Activated naive CD4-positive, alpha-beta T cell treated with anti-CD3 and anti-CD28 coated beads, Interleukin-2, amount 10 ng/mL, durations not matched to agents 7 days and 5 days (primary cell): ENCODE measurements at regions not wholly inside any gene's neighbourhood (a gene's known extent, or its start where the extent isn't known, plus 50 kb on each side); places are given as distances from the start of the nearest gene placed in this dataset.

Experiments
- CTCF ChIA-PET: fragments of 350-600 bp; sonication (Branson Sonifier 250); formaldehyde crosslinking; loops from one replicate; lab custom pipeline; 2021; ENCODE audit warnings: antibody characterized with exemption; lab: Charles Lee
- DNase-seq: peaks from one replicate; pipeline ENCODE4 v3.0.0-alpha.2; 2020
- H3K27ac Mint-ChIP-seq: one replicate; pipeline ENCODE4 v1.8.0; 2021; ENCODE audit warnings: mild to moderate bottlenecking, moderate library complexity, mixed read lengths
- H3K27me3 Mint-ChIP-seq: one replicate; pipeline ENCODE4 v1.8.0; 2021; ENCODE audit warnings: mild to moderate bottlenecking, mixed read lengths
- H3K36me3 Mint-ChIP-seq: one replicate; pipeline ENCODE4 v1.8.0; 2021; ENCODE audit warnings: mixed read lengths
- H3K4me1 Mint-ChIP-seq: one replicate; pipeline ENCODE4 v1.8.0; 2021; ENCODE audit warnings: mixed read lengths
- H3K4me3 Mint-ChIP-seq: one replicate; pipeline ENCODE4 v1.8.0; 2021; ENCODE audit warnings: mild to moderate bottlenecking, moderate library complexity, mixed read lengths
- H3K9me3 Mint-ChIP-seq: one replicate; pipeline ENCODE4 v1.8.0; 2021; ENCODE audit warnings: mixed read lengths

DNA sequence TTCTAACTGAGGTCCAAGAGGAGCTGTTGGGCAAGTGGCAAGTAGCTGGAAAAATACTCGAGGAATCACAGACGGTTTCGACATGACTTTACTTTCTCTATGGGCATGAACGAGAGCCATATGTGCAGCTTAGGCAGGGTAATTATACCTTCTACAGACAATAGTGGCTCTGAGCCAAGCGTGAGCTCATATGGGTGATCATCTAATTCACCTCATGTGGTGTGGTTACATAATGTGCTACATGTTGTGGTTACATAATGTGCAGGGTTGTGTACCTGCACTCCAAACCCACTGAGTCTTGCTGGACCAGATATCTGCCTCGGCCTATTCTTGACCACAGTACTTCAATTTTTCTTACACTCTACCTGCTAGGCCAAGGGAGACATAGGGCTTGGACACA lies 771.7 kb upstream of the EYS start:
- CTCF ChIA-PET = no interaction called here
- DNase-seq = no peak
- H3K27ac Mint-ChIP-seq = no peak overlapping the region
- H3K4me1 Mint-ChIP-seq = no peaks in the 10 kb centered on the region
- no peaks in the 10 kb centered on the region for H3K27me3 Mint-ChIP-seq
- H3K4me3 Mint-ChIP-seq = no peak overlapping the region
- H3K36me3 Mint-ChIP-seq = no peaks in the 10 kb centered on the region
- H3K9me3 Mint-ChIP-seq = peaks cover 5% of the 10 kb centered on the region

DNA sequence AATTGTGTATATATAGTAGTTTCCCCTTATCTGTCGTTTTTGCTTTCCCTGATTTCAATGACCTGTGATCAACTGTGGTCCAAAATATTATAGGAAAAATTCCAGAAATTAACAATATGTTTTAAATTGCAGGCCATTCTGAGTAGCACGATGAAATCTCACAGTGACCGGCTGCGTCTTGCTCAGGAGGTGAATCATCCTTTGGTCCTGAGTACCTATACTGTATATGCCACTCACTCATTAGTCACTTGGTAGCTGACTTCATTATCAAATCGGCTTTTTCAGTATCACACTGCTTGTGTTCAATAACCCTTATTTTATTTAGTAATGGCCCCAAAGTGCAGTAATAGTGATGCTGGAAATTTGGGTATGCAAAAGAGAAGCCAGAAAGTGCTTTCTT lies 728.3 kb upstream of the EYS start:
- H3K36me3 Mint-ChIP-seq = no peaks in the 10 kb centered on the region
- no peaks in the 10 kb centered on the region for H3K4me1 Mint-ChIP-seq
- H3K9me3 Mint-ChIP-seq = no peaks in the 10 kb centered on the region
- CTCF ChIA-PET = no interaction called here
- no peaks in the 10 kb centered on the region for H3K27me3 Mint-ChIP-seq
- H3K27ac Mint-ChIP-seq = no peak overlapping the region
- no peak overlapping the region for H3K4me3 Mint-ChIP-seq
- DNase-seq = no peak

DNA sequence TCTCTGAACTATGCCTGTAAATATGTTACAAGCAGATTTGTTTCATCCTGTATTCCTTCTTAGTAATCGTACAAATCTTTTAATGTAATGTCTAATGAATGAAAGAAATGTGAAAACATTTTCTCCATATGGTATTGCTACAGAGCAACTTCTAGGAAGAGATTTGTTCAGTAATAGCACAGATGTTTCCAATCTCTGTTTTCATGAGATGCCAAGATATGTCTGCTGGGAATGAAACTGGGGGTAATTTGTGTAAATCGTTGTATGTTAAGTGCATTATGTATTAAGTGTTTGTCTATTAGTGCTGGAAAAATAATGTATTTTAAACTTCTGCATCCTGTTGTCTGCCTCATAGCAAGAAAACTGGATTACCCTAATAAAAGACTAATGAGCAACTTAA lies 722.2 kb upstream of the EYS start:
- H3K9me3 Mint-ChIP-seq = peaks cover 14% of the 10 kb centered on the region
- H3K4me3 Mint-ChIP-seq = no peak overlapping the region
- no peak for DNase-seq
- no peaks in the 10 kb centered on the region for H3K27me3 Mint-ChIP-seq
- CTCF ChIA-PET = no interaction called here
- no peak overlapping the region for H3K27ac Mint-ChIP-seq
- H3K4me1 Mint-ChIP-seq = no peaks in the 10 kb centered on the region
- H3K36me3 Mint-ChIP-seq = no peaks in the 10 kb centered on the region

DNA sequence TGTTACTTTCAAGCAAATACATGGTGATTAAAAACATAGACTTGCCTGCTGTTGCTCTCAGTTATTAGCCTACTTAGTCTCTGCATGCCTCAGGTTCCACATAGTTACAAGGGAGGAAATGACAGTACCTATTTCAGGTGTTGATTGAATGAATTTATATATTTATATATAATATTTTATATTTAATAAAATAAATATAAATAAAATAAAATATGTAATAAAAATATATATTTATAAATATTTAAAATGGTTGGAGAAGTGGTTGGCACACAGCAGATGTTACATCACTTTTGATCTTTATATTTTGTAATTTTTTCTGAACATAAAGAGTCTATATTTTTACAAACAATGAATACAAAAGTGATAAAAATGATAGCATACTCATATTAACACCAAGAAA lies 716.0 kb upstream of the EYS start:
- DNase-seq = no peak
- H3K27ac Mint-ChIP-seq = no peak overlapping the region
- no peak overlapping the region for H3K4me3 Mint-ChIP-seq
- no peaks in the 10 kb centered on the region for H3K4me1 Mint-ChIP-seq
- no peaks in the 10 kb centered on the region for H3K27me3 Mint-ChIP-seq
- CTCF ChIA-PET = no interaction called here
- H3K36me3 Mint-ChIP-seq = no peaks in the 10 kb centered on the region
- H3K9me3 Mint-ChIP-seq = peaks cover 14% of the 10 kb centered on the region

DNA sequence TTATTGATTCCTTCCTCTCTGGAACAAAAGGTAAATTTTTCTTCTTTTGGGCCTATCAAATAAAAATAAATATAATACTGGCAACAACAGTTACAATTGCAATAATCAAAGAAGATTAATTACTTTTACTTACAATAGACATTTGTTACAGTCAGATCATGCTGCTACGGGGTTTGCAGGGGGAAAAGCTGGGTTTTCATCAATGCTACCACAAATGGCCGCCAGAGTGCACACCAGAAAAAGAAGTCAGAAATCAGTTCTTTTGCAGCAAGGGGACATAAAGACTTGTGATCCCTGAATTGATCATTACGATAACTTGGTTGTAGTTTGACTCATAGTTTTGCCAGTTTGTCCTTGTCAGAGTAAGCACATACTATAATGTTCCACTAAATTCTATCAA lies 714.5 kb upstream of the EYS start:
- CTCF ChIA-PET = no interaction called here
- no peak for DNase-seq
- Mint-ChIP-seq H3K4me1 (no peaks in the 10 kb centered on the region), H3K36me3 (no peaks in the 10 kb centered on the region), H3K9me3 (peaks cover 14% of the 10 kb centered on the region), H3K27ac (no peak overlapping the region), H3K27me3 (no peaks in the 10 kb centered on the region), H3K4me3 (no peak overlapping the region)

DNA sequence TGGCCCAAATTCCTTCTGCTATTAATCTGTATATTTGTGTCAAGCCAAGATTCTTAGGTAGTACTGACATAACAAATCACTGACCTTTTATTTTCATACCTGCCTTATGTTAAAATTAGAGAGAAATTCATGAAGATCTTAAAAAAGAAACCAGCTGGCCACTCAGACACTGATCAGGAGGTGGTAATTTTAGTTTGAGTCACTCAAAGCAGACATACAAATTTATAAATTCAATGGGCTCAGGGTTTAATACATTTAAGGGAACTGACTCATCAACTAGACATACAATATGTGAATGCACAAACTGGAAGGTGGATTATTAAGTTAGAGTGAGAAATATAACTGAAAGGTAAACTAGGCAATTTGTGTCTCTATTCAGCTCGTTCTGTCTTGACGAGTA lies 711.9 kb upstream of the EYS start:
- Mint-ChIP-seq H3K9me3 (peaks cover 8% of the 10 kb centered on the region), H3K36me3 (no peaks in the 10 kb centered on the region), H3K27me3 (no peaks in the 10 kb centered on the region), H3K27ac (no peak overlapping the region), H3K4me3 (no peak overlapping the region), H3K4me1 (no peaks in the 10 kb centered on the region)
- CTCF ChIA-PET = no interaction called here
- no peak for DNase-seq

DNA sequence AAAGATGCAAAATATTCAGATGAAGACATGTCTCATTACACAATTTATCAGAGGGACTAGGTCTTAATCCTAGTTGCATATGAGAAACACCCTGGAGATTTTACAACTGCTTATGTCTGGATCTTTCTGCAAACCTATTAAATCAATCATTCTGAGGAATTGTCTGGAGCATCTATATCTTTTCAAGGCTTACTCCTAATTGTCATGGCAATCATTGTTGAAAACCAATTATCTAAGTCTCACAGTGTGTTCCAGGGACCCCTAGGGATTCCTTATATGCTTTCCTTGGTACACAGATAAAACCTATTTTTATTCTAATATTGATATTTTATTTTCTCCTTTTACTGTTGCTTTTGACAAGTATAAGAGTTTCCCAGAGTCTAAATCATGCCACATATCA lies 696.9 kb upstream of the EYS start:
- Mint-ChIP-seq H3K9me3 (no peaks in the 10 kb centered on the region), H3K4me1 (no peaks in the 10 kb centered on the region), H3K36me3 (no peaks in the 10 kb centered on the region), H3K27me3 (no peaks in the 10 kb centered on the region), H3K27ac (no peak overlapping the region), H3K4me3 (no peak overlapping the region)
- CTCF ChIA-PET = no interaction called here
- DNase-seq = no peak

DNA sequence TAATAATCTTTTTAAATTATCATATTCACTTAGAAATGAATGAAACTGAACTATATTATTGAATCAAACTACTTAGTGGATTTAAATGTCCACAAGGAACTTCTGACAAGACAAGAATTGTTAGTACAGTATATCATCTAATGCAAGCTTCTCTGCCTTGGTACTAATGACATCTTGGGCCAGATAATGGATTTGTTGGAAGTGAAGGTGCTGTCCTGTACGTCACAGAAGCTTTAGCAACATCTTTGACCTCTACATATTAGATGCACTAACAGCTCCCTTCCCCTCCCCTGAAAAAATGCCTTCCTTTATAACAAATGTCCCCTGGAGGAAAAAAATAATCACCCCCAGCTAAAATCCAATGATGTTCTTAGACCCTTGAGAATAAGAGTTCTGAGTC lies 695.8 kb upstream of the EYS start:
- CTCF ChIA-PET = interaction anchor here (1.4 kb wide), 1 partner anchor 8 kb away, joined by 3 read pairs; no protein-coding TSS in a partner anchor
- Mint-ChIP-seq H3K36me3 (no peaks in the 10 kb centered on the region), H3K27ac (no peak overlapping the region), H3K27me3 (no peaks in the 10 kb centered on the region), H3K9me3 (no peaks in the 10 kb centered on the region), H3K4me1 (no peaks in the 10 kb centered on the region), H3K4me3 (no peak overlapping the region)
- no peak for DNase-seq

DNA sequence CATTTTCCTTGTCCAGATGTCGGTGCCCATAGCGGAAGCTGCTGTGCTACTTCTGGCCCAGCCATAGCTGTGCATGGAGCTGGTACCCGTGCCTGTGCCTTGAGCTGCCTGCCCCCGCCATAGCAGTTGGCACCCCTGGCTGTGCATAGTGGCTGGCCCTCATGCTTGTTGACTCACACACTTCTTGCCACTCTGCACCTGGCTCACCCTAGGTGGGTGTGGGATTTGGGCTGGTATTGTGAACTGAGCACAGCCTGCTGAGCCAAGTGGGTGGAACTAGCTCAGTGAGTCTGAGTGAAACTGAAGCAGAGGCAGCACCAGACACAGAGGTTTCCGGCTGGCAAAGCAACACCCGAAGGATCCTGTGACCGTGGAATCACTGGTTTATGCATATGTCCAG lies 689.5 kb upstream of the EYS start:
- Mint-ChIP-seq H3K27ac (no peak overlapping the region), H3K4me1 (no peaks in the 10 kb centered on the region), H3K36me3 (no peaks in the 10 kb centered on the region), H3K4me3 (no peak overlapping the region), H3K9me3 (peaks cover 5% of the 10 kb centered on the region), H3K27me3 (no peaks in the 10 kb centered on the region)
- CTCF ChIA-PET = no interaction called here
- DNase-seq = no peak

DNA sequence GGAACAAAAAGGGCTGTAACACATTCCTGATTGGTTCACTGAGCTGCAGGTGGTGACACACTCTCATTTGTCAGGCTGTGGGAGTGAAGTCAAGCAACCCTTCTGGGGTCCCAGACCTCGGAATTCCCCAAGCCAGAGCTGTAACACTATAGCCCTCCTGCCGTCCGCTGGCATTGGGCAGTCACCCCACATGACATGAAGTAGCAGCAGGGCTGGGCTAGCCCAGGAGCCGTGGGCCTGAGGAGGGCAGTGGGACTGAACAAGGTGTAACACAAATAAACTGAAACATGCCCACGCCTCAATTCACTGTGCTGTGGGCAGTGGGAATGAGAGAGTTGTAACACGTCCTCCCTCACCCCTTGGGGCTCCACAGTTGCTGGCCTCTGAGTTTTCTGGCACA lies 689.1 kb upstream of the EYS start:
- Mint-ChIP-seq H3K9me3 (peaks cover 5% of the 10 kb centered on the region), H3K27me3 (no peaks in the 10 kb centered on the region), H3K36me3 (no peaks in the 10 kb centered on the region), H3K27ac (no peak overlapping the region), H3K4me3 (no peak overlapping the region), H3K4me1 (no peaks in the 10 kb centered on the region)
- no peak for DNase-seq
- CTCF ChIA-PET = no interaction called here

DNA sequence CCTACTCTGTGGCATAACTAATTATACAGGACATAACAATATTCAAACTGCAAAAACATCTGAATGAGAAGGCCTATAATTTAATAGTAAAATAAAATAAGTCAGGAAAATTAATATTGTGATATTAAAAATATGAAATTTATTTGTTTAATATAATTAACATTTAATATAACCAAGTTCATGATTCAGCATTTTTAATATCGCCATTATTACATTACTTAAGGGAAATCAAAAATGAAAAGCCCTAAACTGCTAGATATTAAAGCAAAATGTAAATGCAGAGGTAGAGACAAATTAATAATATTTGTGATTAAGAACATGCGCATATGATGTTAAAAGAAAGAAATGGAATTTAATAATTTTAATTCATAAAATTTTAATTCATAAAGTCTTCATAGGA lies 683.4 kb upstream of the EYS start:
- H3K4me1 Mint-ChIP-seq = no peaks in the 10 kb centered on the region
- no peak overlapping the region for H3K27ac Mint-ChIP-seq
- no peaks in the 10 kb centered on the region for H3K36me3 Mint-ChIP-seq
- H3K9me3 Mint-ChIP-seq = peaks cover 5% of the 10 kb centered on the region
- H3K27me3 Mint-ChIP-seq = no peaks in the 10 kb centered on the region
- no peak for DNase-seq
- H3K4me3 Mint-ChIP-seq = no peak overlapping the region
- CTCF ChIA-PET = no interaction called here

DNA sequence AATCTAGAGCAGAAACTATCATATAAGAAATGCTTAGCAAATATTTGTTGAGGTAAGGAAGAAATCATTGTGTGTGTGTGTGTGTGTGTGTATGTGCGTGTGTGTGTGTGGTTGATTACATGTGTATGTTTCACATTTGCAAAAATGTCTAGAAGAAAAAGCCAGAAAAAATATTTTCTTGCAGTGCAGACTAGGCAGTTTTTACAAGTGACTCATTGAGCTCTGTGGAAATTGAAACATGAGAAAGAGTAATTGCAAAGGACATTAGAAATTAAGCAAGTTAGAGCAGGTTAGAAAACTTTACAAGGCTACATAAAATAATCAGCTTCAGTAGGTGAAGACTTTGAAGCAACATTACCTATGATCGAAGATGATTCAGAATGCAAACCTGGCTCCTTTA lies 669.0 kb upstream of the EYS start:
- H3K4me1 Mint-ChIP-seq = no peaks in the 10 kb centered on the region
- no peaks in the 10 kb centered on the region for H3K27me3 Mint-ChIP-seq
- no peak overlapping the region for H3K27ac Mint-ChIP-seq
- no peaks in the 10 kb centered on the region for H3K36me3 Mint-ChIP-seq
- CTCF ChIA-PET = no interaction called here
- DNase-seq = no peak
- H3K9me3 Mint-ChIP-seq = peaks cover 12% of the 10 kb centered on the region
- no peak overlapping the region for H3K4me3 Mint-ChIP-seq

DNA sequence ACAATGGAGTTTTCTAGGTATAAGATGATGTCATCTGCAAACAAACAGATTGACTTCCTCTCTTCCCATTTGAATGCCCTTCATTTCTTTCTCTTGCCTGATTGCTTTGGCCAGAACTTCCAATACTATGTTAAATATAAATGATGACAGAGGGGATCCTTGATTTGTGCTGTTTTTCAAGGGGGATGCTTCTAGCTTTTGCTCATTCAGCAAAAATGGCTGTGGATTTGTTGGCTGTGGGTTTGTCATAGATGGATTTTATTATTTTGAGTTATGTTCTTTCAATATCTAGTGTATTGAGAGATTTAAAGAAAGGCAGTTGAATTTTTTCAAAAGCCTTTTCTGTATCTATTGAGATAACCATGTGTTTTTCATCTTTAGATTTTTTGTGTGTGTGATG lies 662.4 kb upstream of the EYS start:
- Mint-ChIP-seq H3K36me3 (no peaks in the 10 kb centered on the region), H3K4me1 (no peaks in the 10 kb centered on the region), H3K27ac (no peak overlapping the region), H3K27me3 (no peaks in the 10 kb centered on the region), H3K9me3 (peaks cover 9% of the 10 kb centered on the region), H3K4me3 (no peak overlapping the region)
- DNase-seq = no peak
- CTCF ChIA-PET = no interaction called here

DNA sequence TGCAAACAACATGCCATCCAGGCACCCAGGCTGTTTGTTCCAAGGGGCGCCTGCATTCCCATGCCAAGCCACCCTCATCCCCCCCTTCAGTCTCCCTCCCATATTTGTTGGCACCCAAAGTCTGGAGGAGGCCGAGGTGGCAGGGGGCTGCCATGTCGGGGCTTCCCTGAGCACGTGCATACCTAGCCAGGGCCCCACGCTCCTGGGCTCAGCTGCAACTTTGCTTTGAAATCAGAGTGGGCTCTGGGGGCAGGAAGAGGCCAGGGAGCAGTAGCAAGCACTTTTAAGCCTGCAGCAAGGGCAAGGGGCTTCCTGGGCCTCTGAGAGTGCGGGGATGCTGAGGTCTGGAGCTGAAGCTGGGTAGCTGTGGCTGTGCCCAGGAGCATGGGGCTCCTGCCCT lies 655.9 kb upstream of the EYS start:
- no peaks in the 10 kb centered on the region for H3K36me3 Mint-ChIP-seq
- CTCF ChIA-PET = no interaction called here
- DNase-seq = no peak
- H3K27me3 Mint-ChIP-seq = no peaks in the 10 kb centered on the region
- H3K9me3 Mint-ChIP-seq = peaks cover 4% of the 10 kb centered on the region
- no peak overlapping the region for H3K4me3 Mint-ChIP-seq
- no peak overlapping the region for H3K27ac Mint-ChIP-seq
- H3K4me1 Mint-ChIP-seq = no peaks in the 10 kb centered on the region

DNA sequence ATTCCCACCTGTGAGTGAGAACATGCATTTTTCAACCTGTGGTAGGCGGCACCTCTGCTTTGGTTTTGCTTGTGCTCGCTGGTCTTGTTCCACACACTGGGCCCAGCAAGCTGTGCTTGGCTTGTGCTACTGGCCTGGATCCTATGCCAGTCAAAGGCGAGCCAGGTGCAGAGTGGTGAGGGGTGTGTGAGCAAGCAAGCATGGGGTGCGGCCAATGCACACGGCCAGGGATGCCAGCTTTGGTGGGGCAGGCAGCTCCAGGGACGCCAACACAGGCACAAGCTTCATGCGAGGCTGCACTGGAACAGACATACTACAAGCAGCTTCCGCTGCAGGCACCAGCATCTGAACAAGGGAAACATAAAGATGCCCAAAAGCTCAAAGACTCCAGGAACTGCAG lies 654.9 kb upstream of the EYS start:
- no peak for DNase-seq
- CTCF ChIA-PET = no interaction called here
- Mint-ChIP-seq H3K4me3 (no peak overlapping the region), H3K27ac (no peak overlapping the region), H3K36me3 (no peaks in the 10 kb centered on the region), H3K4me1 (no peaks in the 10 kb centered on the region), H3K27me3 (no peaks in the 10 kb centered on the region), H3K9me3 (peaks cover 4% of the 10 kb centered on the region)

DNA sequence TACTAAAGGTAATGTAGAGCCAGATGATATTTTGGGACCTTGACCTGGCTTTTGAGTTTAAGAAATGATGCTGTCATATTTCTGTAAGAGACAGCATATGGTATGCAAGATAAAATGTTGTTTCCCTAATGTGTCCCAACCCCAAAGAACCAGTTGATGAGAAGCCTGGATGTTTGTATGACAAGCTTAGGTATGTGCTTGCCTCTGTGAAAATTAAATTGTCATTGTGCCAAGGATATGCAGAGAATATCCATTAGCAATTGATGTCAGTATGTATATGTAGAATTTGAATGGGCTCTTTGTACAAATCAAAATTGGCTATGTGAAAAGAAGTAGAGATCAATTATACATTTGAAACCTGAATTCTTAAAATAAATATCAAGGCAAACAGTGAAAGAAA lies 650.8 kb upstream of the EYS start:
- Mint-ChIP-seq H3K9me3 (peaks cover 5% of the 10 kb centered on the region), H3K27ac (no peak overlapping the region), H3K27me3 (no peaks in the 10 kb centered on the region), H3K4me1 (no peaks in the 10 kb centered on the region), H3K36me3 (no peaks in the 10 kb centered on the region), H3K4me3 (no peak overlapping the region)
- DNase-seq = no peak
- CTCF ChIA-PET = no interaction called here
